ENCODE measurements at regions not wholly inside any gene's neighbourhood (a gene's known extent, or its start where the extent isn't known, plus 50 kb on each side); places are given as distances from the start of the nearest gene placed in this dataset.

- no peak for FAIRE-seq
- DNase-seq (ENCODE audit: insufficient read length, low spot score), result no peak
- no peak for TF ChIP-seq CTCF (IDR thresholded peaks at IDR 0.05; ENCODE audit: insufficient read depth, missing control alignments)
Measured at GRCh38 chr11:111021131-111021530, 224.4 kb upstream of the POU2AF2 start.

- TF ChIP-seq CTCF (IDR thresholded peaks at IDR 0.05; ENCODE audit: insufficient read depth, missing control alignments), result no peak
- FAIRE-seq (no peak), DNase-seq (ENCODE audit: insufficient read length, low spot score) (no peak)
Measured at GRCh38 chr11:111019871-111020670, 225.5 kb upstream of the POU2AF2 start.

GRCh38 chr11:111019451-111019850, 226.1 kb upstream of the POU2AF2 start:
- no peak for DNase-seq (ENCODE audit: insufficient read length, low spot score)
- no peak for FAIRE-seq
- no peak for TF ChIP-seq CTCF (IDR thresholded peaks at IDR 0.05; ENCODE audit: insufficient read depth, missing control alignments)

GRCh38 chr11:111018566-111018965, 227.0 kb upstream of the POU2AF2 start:
- TF ChIP-seq CTCF (IDR thresholded peaks at IDR 0.05; ENCODE audit: insufficient read depth, missing control alignments), result no peak
- FAIRE-seq, result no peak
- DNase-seq (ENCODE audit: insufficient read length, low spot score), result no peak

GRCh38 chr11:111012491-111012890, 233.0 kb upstream of the POU2AF2 start:
- DNase-seq (ENCODE audit: insufficient read length, low spot score), result no peak
- no peak for TF ChIP-seq CTCF (IDR thresholded peaks at IDR 0.05; ENCODE audit: insufficient read depth, missing control alignments)
- no peak for FAIRE-seq

GRCh38 chr11:111011275-111011594, 234.3 kb upstream of the POU2AF2 start:
- FAIRE-seq (no peak), DNase-seq (ENCODE audit: insufficient read length, low spot score) (no peak)
- no peak for TF ChIP-seq CTCF (IDR thresholded peaks at IDR 0.05; ENCODE audit: insufficient read depth, missing control alignments)

GRCh38 chr11:111010391-111011274, 234.9 kb upstream of the POU2AF2 start:
- no peak for FAIRE-seq
- DNase-seq (ENCODE audit: insufficient read length, low spot score), result no peak
- TF ChIP-seq CTCF (IDR thresholded peaks at IDR 0.05; ENCODE audit: insufficient read depth, missing control alignments), result no peak

Data from D721Med (cell line).